ENCODE measurements at regions not wholly inside any gene's neighbourhood (a gene's known extent, or its start where the extent isn't known, plus 50 kb on each side); places are given as distances from the start of the nearest gene placed in this dataset.

DNA sequence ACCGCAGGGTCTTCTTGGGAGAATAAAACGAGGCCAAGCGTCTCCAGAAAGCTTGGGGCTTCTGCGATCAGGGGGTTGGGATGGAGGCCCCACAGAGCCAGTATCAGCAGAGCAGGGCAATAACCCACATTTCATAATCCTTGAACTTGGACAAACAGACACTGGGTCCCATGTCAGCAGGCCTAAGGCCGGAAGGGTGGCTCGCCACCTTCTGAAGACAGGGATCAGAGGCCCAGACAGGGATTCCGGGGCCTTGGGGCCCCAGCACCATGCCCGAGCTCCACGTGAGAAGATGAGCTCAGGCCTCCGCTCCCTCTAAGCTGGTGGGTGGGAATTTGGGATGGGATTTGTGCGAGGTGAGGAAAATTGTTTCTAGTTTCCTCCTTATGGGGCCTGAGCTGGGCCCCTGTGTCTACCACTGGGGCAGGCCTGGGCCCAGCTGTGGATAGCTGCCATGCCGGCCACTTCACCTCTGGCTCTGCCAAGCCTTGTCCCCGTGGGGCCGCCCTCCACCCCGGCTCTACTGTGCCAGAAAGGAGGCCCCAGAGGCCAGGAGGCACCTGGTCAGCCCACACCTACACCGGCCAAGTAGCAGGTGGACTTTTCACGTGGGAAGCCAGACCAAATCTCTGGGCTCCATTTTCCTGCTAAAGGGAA is 67.2 kb upstream of the DLK1 start:
- no peak overlapping the region for H3K4me3 ChIP-seq (replicated peaks; ENCODE audit: low read depth, low read length)
- H3K27me3 ChIP-seq (replicated peaks; ENCODE audit: control insufficient read depth, insufficient read depth, low read length), result no peaks in the 10 kb centered on the region; the same call in 1 of the 2 replicates
- TF ChIP-seq, protein P1, sequence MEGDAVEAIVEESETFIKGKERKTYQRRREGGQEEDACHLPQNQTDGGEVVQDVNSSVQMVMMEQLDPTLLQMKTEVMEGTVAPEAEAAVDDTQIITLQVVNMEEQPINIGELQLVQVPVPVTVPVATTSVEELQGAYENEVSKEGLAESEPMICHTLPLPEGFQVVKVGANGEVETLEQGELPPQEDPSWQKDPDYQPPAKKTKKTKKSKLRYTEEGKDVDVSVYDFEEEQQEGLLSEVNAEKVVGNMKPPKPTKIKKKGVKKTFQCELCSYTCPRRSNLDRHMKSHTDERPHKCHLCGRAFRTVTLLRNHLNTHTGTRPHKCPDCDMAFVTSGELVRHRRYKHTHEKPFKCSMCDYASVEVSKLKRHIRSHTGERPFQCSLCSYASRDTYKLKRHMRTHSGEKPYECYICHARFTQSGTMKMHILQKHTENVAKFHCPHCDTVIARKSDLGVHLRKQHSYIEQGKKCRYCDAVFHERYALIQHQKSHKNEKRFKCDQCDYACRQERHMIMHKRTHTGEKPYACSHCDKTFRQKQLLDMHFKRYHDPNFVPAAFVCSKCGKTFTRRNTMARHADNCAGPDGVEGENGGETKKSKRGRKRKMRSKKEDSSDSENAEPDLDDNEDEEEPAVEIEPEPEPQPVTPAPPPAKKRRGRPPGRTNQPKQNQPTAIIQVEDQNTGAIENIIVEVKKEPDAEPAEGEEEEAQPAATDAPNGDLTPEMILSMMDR (IDR thresholded peaks at IDR 0.05; ENCODE audit: insufficient read depth, low read length, poor library complexity, severe bottlenecking), result no peak
- no peaks in the 10 kb centered on the region for H3K36me3 ChIP-seq (ENCODE audit: control insufficient read depth, insufficient read depth, low read length)
- no peak for DNase-seq (ENCODE audit: extremely low read depth, insufficient read length)

DNA sequence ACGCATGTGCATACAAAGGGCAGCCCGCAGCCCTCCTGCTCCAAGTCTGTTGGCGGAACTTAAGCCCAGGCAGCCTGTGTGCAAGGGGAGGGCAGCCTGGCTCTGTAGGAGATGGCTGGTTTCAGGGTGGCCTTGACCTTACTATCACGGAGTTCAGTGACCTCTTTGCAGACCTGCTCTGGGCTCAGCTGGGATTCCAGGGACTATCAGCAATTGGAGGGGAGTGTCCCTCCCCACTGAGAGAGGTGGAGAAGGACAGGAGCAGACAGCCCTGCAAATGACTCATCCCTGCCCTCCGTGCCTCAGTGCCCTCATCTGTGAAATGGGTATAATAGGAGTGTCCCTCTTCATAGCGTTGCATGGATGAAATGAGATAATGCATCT is 66.2 kb upstream of the DLK1 start:
- H3K27me3 ChIP-seq (replicated peaks; ENCODE audit: control insufficient read depth, insufficient read depth, low read length), result no peaks in the 10 kb centered on the region; the same call in 1 of the 2 replicates
- DNase-seq (ENCODE audit: extremely low read depth, insufficient read length), result no peak
- TF ChIP-seq, protein P1 (IDR thresholded peaks at IDR 0.05; ENCODE audit: insufficient read depth, low read length, poor library complexity, severe bottlenecking), result no peak
- no peaks in the 10 kb centered on the region for H3K36me3 ChIP-seq (ENCODE audit: control insufficient read depth, insufficient read depth, low read length)
- no peak overlapping the region for H3K4me3 ChIP-seq (replicated peaks; ENCODE audit: low read depth, low read length)

DNA sequence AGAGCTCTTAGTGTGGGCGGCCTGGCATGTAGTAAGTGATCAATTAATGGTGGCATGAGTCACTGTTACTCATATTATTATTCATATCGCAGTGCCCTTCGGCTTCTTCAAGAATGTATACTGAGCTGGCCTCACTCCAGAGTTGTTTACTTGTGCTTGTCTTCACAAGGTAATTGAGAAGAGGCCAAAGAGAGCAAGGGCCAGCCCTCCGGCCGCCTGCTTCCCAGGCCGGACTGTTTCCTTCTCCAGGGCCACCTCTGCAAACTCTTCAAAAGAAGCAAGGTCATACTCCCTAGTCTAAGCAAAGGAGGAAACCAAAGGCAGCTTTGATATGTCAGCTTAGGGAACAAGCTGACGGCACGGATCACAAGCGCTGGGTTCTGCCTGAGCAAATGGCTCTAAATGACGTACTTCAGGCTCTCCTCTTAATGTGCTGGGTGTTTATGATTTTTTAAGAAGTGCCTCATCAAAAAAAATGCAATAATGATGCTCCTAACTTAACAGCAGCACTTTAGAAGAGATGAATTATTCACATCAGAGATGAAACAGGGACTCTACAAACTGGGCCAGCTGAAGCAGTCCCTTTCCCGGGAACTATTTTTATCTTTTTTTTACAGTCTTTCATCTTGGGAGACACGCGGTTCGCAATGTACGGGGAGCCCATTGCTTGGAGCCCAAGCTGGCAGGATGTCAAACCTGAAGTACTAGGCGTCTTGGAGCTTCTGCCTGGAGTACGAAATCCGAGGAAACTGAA is 65.6 kb upstream of the DLK1 start:
- DNase-seq (ENCODE audit: extremely low read depth, insufficient read length), result no peak
- H3K4me3 ChIP-seq (replicated peaks; ENCODE audit: low read depth, low read length), result no peak overlapping the region
- no peaks in the 10 kb centered on the region for H3K36me3 ChIP-seq (ENCODE audit: control insufficient read depth, insufficient read depth, low read length)
- TF ChIP-seq, protein P1 (IDR thresholded peaks at IDR 0.05; ENCODE audit: insufficient read depth, low read length, poor library complexity, severe bottlenecking), result no peak
- no peaks in the 10 kb centered on the region; the same call in none of the 2 replicates for H3K27me3 ChIP-seq (replicated peaks; ENCODE audit: control insufficient read depth, insufficient read depth, low read length)

DNA sequence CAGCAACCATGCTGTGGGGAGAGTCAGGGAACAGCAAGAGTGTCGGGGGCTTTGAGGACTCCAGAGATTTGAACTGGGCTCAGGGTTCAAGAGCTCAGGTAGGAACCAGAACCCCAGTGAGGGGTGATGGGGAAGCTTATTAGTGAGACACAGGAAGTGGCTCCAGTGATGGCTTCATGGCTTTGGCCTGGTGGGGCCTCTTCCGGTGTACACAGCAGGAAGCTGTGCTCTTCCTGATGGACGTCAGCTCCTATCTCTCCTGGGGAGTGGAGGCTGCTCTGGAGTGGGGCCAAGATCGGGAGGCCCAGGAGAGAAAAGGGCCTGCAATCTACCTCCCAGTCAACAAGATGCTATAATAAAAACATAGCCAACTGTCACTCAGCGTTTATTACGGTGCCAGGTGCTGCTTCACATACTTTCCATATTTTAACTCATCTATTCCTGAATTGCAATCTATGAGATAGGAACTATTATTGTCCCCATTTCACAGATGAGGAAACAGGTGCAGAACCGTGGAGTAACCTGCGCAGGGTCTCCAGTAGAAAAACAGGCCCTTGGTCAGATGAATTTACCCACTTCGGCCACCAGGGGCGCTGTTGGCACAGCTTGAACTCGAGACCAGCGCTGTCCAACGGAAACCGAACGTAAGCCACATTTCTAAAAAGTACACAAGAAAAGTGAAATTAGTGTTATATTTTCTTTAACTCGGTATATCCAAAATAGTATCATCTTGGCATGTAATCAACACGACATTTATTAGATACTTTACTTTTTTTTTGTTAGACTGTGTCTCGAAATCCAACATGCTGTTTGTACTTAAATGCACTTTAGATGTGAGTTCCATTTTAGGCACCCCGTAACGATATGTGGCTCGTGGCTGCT is 63.6 kb upstream of the DLK1 start:
- DNase-seq (ENCODE audit: extremely low read depth, insufficient read length), result no peak
- no peak overlapping the region for H3K4me3 ChIP-seq (replicated peaks; ENCODE audit: low read depth, low read length)
- no peaks in the 10 kb centered on the region for H3K36me3 ChIP-seq (ENCODE audit: control insufficient read depth, insufficient read depth, low read length)
- H3K27me3 ChIP-seq (replicated peaks; ENCODE audit: control insufficient read depth, insufficient read depth, low read length), result no peaks in the 10 kb centered on the region; the same call in 1 of the 2 replicates
- TF ChIP-seq, protein P1 (IDR thresholded peaks at IDR 0.05; ENCODE audit: insufficient read depth, low read length, poor library complexity, severe bottlenecking), result peak; percentile 92

DNA sequence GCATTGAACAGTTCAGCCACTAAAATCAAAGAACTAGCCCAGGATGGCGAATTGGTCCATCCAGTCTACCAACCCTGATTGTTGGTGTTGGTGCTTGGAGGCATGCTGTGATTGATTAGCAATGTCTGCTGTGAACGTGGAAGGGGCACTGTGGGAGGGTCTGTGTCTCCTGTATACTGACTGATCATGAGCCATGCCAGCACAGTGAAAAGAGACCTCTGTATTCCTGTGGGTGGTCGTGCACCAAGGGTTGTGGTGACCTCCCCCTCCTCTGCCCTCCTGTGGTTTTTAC is 63.0 kb upstream of the DLK1 start:
- Histone ChIP-seq H3K36me3 (ENCODE audit: control insufficient read depth, insufficient read depth, low read length) (no peaks in the 10 kb centered on the region), H3K4me3 (replicated peaks; ENCODE audit: low read depth, low read length) (no peak overlapping the region), H3K27me3 (replicated peaks; ENCODE audit: control insufficient read depth, insufficient read depth, low read length) (no peaks in the 10 kb centered on the region; the same call in 1 of the 2 replicates)
- no peak for DNase-seq (ENCODE audit: extremely low read depth, insufficient read length)
- TF ChIP-seq, protein P1 (IDR thresholded peaks at IDR 0.05; ENCODE audit: insufficient read depth, low read length, poor library complexity, severe bottlenecking), result no peak
